SH-SY5Y (cell line): ENCODE measurements at regions not wholly inside any gene's neighbourhood (a gene's known extent, or its start where the extent isn't known, plus 50 kb on each side); places are given as distances from the start of the nearest gene placed in this dataset.

Experiments used
- GATA2 ChIP-seq: IDR thresholded peaks from 2 replicates; pipeline ENCODE4 v1.6.1; 2011; ENCODE audit warnings: mild to moderate bottlenecking, low read depth, low read length
- GATA3 ChIP-seq: IDR thresholded peaks from 2 replicates; pipeline ENCODE4 v1.6.1; 2011; ENCODE audit warnings: low read depth, mild to moderate bottlenecking, low read length, moderate library complexity

DNA sequence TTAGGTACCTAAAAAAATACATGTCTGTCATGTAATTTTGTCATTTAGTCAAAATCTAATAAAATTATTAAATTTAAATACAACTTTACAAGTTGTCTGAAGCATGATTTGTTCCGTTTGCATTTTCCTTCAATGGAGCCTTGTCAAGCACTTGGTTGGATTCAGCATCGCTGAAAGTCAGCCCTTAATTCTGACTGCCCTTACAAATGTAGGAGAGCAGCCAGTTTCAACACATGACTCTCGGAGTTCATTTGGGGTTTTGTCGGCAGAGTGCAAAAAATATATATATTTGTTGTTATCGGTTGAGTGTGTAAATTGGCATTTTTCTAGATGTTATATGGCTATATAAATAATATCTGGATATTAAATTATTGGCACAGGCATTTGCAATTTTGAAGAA, 180.6 kb downstream of the RPS12 start:
- no peak for TF ChIP-seq GATA2
- TF ChIP-seq GATA3: no peak
